OCI-LY7 (cell line): ENCODE measurements at regions not wholly inside any gene's neighbourhood (a gene's known extent, or its start where the extent isn't known, plus 50 kb on each side); places are given as distances from the start of the nearest gene placed in this dataset.

Experiments
- BruUV-seq: library from RNA; stranded (reverse); fragments of 400-500 nt; replicated peaks from 2 replicates; lab custom pipeline; 2021; lab: Mats Ljungman, UMichigan
- CTCF ChIA-PET: fragments of 300-600 bp; sonication (Branson Sonifier 250); formaldehyde crosslinking; loops from one replicate; lab custom pipeline; 2022; ENCODE audit warnings: antibody characterized with exemption; ENCODE audit not compliant: unreplicated experiment; lab: Charles Lee
- POLR2A ChIA-PET: fragments of 300-600 bp; sonication (Branson Sonifier 250); formaldehyde crosslinking; loops from one replicate; lab custom pipeline; 2022; ENCODE audit warnings: antibody characterized with exemption; lab: Charles Lee
- DNase-seq: peaks from one replicate; pipeline ENCODE4 v3.0.0-alpha.2; 2015; ENCODE audit warnings: low spot score
- H2AFZ ChIP-seq: fragments of 200-600 bp; sonication (generic), shearing (Covaris generic); 2 replicates; pipeline ENCODE4 v1.6.1; 2014; ENCODE audit warnings: mild to moderate bottlenecking, antibody characterized with exemption, low read length, moderate library complexity
- H3K27ac ChIP-seq: fragments of 200-600 bp; sonication (generic); 2 replicates; pipeline ENCODE4 v1.5.1; 2014; ENCODE audit warnings: mixed run types, low read depth, mild to moderate bottlenecking, moderate library complexity, low read length, inconsistent platforms; ENCODE audit not compliant: poor library complexity, severe bottlenecking
- H3K36me3 ChIP-seq: fragments of 200-600 bp; sonication (generic); 2 replicates; pipeline ENCODE4 v1.6.1; 2014; ENCODE audit warnings: mild to moderate bottlenecking, antibody characterized with exemption, low read length, moderate library complexity, mixed read lengths; ENCODE audit not compliant: insufficient read depth
- H3K4me1 ChIP-seq: fragments of 200-600 bp; sonication (generic); 2 replicates; pipeline ENCODE4 v1.5.1; 2014; ENCODE audit warnings: mild to moderate bottlenecking, low read length; ENCODE audit not compliant: insufficient read depth, poor library complexity, severe bottlenecking
- H3K4me2 ChIP-seq: fragments of 200-600 bp; sonication (generic); 2 replicates; pipeline ENCODE4 v1.6.1; 2014; ENCODE audit warnings: mild to moderate bottlenecking, low read length
- H3K4me3 ChIP-seq: fragments of 200-600 bp; sonication (generic); 2 replicates; pipeline ENCODE4 v1.5.1; 2014; ENCODE audit warnings: mild to moderate bottlenecking, low read depth, low read length; ENCODE audit not compliant: poor library complexity, severe bottlenecking
- H3K79me2 ChIP-seq: fragments of 200-600 bp; sonication (generic); 2 replicates; pipeline ENCODE4 v1.6.1; 2016; ENCODE audit warnings: low read depth, mild to moderate bottlenecking, low read length, moderate library complexity, mixed read lengths; ENCODE audit not compliant: insufficient read depth
- H3K9me2 ChIP-seq: fragments of 200-600 bp; sonication (generic); 2 replicates; pipeline ENCODE4 v1.6.1; 2016; ENCODE audit warnings: mild to moderate bottlenecking, low read length, mixed read lengths; ENCODE audit not compliant: insufficient read depth
- H3K9me3 ChIP-seq: fragments of 200-600 bp; sonication (generic); 2 replicates; pipeline ENCODE4 v1.6.1; 2014; ENCODE audit warnings: mild to moderate bottlenecking, mixed run types, low read length, mixed read lengths
- H4K20me1 ChIP-seq: fragments of 200-600 bp; sonication (generic); 2 replicates; pipeline ENCODE4 v1.6.1; 2014; ENCODE audit warnings: mild to moderate bottlenecking, antibody characterized with exemption, low read length, moderate library complexity, mixed read lengths; ENCODE audit not compliant: insufficient read depth
- EZH2phosphoT487 ChIP-seq: fragments of 200-600 bp; sonication (generic); IDR thresholded peaks from 2 replicates; pipeline ENCODE4 v1.6.1; 2018; ENCODE audit warnings: low read depth, borderline replicate concordance, mild to moderate bottlenecking, mixed run types, antibody characterized with exemption, low read length, moderate library complexity, mixed read lengths
- intact Hi-C: fragments of 100-400 bp; cut with micrococcal nuclease; formaldehyde crosslinking; loops from one replicate; pipeline ENCODE4 v1.10.0; 2022; ENCODE audit not compliant: unreplicated experiment
- TF ChIP-seq, protein P1 (sequence below): fragments of 200-600 bp; sonication (generic); conservative IDR thresholded peaks from 2 replicates; pipeline ENCODE4 v1.5.1; 2014; ENCODE audit warnings: mild to moderate bottlenecking, antibody characterized with exemption, low read length, moderate library complexity, mixed read lengths

DNA sequence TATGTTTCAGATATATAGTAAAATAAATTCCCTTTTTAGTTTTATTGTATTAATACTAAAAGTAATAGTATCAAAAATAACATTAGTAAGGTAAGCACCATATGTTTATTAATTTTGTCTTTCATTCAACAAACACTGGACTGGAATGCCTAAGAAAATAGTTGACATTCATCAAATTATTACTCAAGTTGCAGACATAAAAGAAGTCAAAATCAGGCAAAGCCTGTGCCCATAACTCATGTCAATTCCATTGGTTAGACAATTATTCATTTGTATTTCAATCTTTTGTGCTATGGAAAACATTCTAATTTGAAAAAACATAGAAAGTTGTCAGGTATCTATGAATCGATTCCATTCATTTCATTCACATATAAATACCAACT, 158.9 kb downstream of the CEMIP2 start:
- intact Hi-C loops: no loop called here
- ChIA-PET CTCF (no interaction called here), POLR2A (no interaction called here)
- no peak for TF ChIP-seq EZH2phosphoT487
- TF ChIP-seq, protein P1, sequence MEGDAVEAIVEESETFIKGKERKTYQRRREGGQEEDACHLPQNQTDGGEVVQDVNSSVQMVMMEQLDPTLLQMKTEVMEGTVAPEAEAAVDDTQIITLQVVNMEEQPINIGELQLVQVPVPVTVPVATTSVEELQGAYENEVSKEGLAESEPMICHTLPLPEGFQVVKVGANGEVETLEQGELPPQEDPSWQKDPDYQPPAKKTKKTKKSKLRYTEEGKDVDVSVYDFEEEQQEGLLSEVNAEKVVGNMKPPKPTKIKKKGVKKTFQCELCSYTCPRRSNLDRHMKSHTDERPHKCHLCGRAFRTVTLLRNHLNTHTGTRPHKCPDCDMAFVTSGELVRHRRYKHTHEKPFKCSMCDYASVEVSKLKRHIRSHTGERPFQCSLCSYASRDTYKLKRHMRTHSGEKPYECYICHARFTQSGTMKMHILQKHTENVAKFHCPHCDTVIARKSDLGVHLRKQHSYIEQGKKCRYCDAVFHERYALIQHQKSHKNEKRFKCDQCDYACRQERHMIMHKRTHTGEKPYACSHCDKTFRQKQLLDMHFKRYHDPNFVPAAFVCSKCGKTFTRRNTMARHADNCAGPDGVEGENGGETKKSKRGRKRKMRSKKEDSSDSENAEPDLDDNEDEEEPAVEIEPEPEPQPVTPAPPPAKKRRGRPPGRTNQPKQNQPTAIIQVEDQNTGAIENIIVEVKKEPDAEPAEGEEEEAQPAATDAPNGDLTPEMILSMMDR: no peak
- no peaks in the 10 kb centered on the region for H3K9me2 ChIP-seq
- no peak overlapping the region for H3K27ac ChIP-seq
- no peaks in the 10 kb centered on the region for H3K4me1 ChIP-seq
- BruUV-seq: no TSS peak
- H3K4me2 ChIP-seq: no peak overlapping the region
- no peaks in the 10 kb centered on the region for H4K20me1 ChIP-seq
- no peak for DNase-seq
- H3K79me2 ChIP-seq: no peaks in the 10 kb centered on the region
- no peaks in the 10 kb centered on the region for H3K36me3 ChIP-seq
- no peaks in the 10 kb centered on the region for H3K9me3 ChIP-seq
- H3K4me3 ChIP-seq: no peak overlapping the region
- H2AFZ ChIP-seq: no peak overlapping the region

DNA sequence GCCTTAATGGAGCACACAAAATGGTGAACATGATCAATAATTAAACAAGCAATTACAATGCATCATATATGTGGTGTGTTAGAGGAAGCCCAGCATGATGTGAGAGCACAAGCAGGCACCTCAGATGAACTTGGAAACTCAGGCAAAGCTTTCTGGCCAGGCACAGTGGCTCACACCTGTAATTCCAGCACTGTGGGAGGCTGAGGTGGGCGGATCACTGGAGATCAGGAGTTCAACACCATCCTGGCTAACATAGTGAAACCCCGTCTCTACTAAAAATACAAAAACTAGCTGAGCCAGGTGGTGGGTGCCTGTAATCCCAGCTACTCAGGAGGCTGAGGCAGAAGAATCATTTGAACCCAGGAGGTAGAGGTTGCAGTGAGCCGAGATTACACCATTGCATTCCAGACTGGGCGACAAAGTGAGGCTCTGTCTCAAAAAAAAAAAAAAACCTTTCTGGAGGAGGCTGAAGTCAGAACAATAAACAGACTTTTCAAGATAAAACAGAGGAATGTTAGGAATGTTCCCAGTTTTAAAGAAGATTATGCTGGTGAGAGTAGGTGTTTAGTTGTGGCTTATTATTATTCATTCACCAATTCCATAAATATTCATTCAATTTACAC, 159.4 kb downstream of the CEMIP2 start:
- no peaks in the 10 kb centered on the region for H3K79me2 ChIP-seq
- intact Hi-C loops: no loop called here

DNA sequence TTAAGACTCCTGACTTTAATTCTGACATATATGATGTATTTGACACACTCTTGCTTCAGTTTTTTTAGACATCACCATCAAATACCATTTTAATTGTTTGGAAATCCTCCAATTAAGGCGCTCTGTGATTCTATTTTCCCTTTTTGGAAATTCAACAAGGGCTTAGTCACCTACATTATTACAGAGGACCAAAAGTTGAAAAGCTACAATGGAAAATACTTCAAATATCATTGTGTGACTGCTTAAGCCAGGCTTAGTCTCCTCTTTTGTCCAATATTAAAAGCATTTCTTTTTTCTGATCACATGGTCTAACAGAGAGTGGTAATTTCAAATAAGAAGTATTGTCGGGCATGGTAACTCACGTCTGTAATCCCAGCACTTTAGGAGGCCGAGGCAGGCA, 160.3 kb downstream of the CEMIP2 start:
- no peaks in the 10 kb centered on the region for H4K20me1 ChIP-seq
- H3K36me3 ChIP-seq: no peaks in the 10 kb centered on the region
- no peak overlapping the region for H2AFZ ChIP-seq
- H3K4me3 ChIP-seq: no peak overlapping the region
- intact Hi-C loops: no loop called here
- H3K9me2 ChIP-seq: no peaks in the 10 kb centered on the region
- TF ChIP-seq, protein P1: no peak
- no peak for TF ChIP-seq EZH2phosphoT487
- ChIA-PET CTCF (no interaction called here), POLR2A (interaction anchor here (0.7 kb wide), 1 partner anchor 20 kb away, joined by 4 read pairs; no protein-coding TSS in a partner anchor)
- H3K27ac ChIP-seq: no peak overlapping the region
- no peaks in the 10 kb centered on the region for H3K79me2 ChIP-seq
- no peaks in the 10 kb centered on the region for H3K9me3 ChIP-seq
- BruUV-seq: no TSS peak
- DNase-seq: no peak
- no peaks in the 10 kb centered on the region for H3K4me1 ChIP-seq
- H3K4me2 ChIP-seq: no peak overlapping the region

More for the DNA sequence above, 159.4 kb downstream of the CEMIP2 start:
- no peak for DNase-seq
- ChIA-PET CTCF (no interaction called here), POLR2A (no interaction called here)
- Histone ChIP-seq H3K36me3 (no peaks in the 10 kb centered on the region), H3K4me1 (no peaks in the 10 kb centered on the region), H3K4me2 (no peak overlapping the region), H3K9me2 (no peaks in the 10 kb centered on the region), H4K20me1 (no peaks in the 10 kb centered on the region), H2AFZ (no peak overlapping the region), H3K4me3 (no peak overlapping the region), H3K27ac (no peak overlapping the region), H3K9me3 (no peaks in the 10 kb centered on the region)
- no peak for TF ChIP-seq EZH2phosphoT487
- TF ChIP-seq, protein P1: no peak
- no TSS peak for BruUV-seq
